ENCODE measurements at regions not wholly inside any gene's neighbourhood (a gene's known extent, or its start where the extent isn't known, plus 50 kb on each side); places are given as distances from the start of the nearest gene placed in this dataset.

GRCh38 chr13:43981512-43982301, 102.0 kb downstream of the LACC1 start:
- DNase-seq (no peak), ATAC-seq (no peak)
- TF ChIP-seq CTCF (IDR thresholded peaks at IDR 0.05), result no peak
- no peak overlapping the region for H3K4me3 ChIP-seq
- intact Hi-C loops (cut with DNase I), result no loop called here
- no peak overlapping the region for H3K27ac ChIP-seq
- no peaks in the 10 kb centered on the region for H3K9me3 ChIP-seq
- H3K4me1 ChIP-seq, result no peaks in the 10 kb centered on the region
- no peaks in the 10 kb centered on the region for H3K27me3 ChIP-seq (ENCODE audit: low read depth)
- no peaks in the 10 kb centered on the region for H3K36me3 ChIP-seq

GRCh38 chr13:43983373-43983772, 103.7 kb downstream of the LACC1 start:
- H3K27me3 ChIP-seq (ENCODE audit: low read depth), result no peaks in the 10 kb centered on the region
- H3K27ac ChIP-seq, result no peak overlapping the region
- H3K36me3 ChIP-seq, result no peaks in the 10 kb centered on the region
- intact Hi-C loops (cut with DNase I), result no loop called here
- no peak for DNase-seq
- H3K4me1 ChIP-seq, result no peaks in the 10 kb centered on the region
- no peak for ATAC-seq
- no peak for TF ChIP-seq CTCF (IDR thresholded peaks at IDR 0.05)
- no peaks in the 10 kb centered on the region for H3K9me3 ChIP-seq
- H3K4me3 ChIP-seq, result no peak overlapping the region

- no peaks in the 10 kb centered on the region for H3K4me1 ChIP-seq
- H3K27me3 ChIP-seq (ENCODE audit: low read depth), result no peaks in the 10 kb centered on the region
- H3K9me3 ChIP-seq, result no peaks in the 10 kb centered on the region
- no peak overlapping the region for H3K4me3 ChIP-seq
- no peaks in the 10 kb centered on the region for H3K36me3 ChIP-seq
- no peak overlapping the region for H3K27ac ChIP-seq
- no peak for TF ChIP-seq CTCF (IDR thresholded peaks at IDR 0.05)
- intact Hi-C loops (cut with DNase I), result no loop called here
- ATAC-seq, result no peak
- no peak for DNase-seq
Observed at GRCh38 chr13:43984292-43984691, 104.6 kb downstream of the LACC1 start.

GRCh38 chr13:43985422-43986072, 105.8 kb downstream of the LACC1 start:
- Histone ChIP-seq H3K36me3 (no peaks in the 10 kb centered on the region), H3K9me3 (no peaks in the 10 kb centered on the region), H3K27ac (no peak overlapping the region), H3K27me3 (ENCODE audit: low read depth) (no peaks in the 10 kb centered on the region), H3K4me1 (no peaks in the 10 kb centered on the region), H3K4me3 (no peak overlapping the region)
- intact Hi-C loops (cut with DNase I), result no loop called here
- DNase-seq, result no peak
- no peak for ATAC-seq
- no peak for TF ChIP-seq CTCF (IDR thresholded peaks at IDR 0.05)

GRCh38 chr13:43986421-43986981, 106.8 kb downstream of the LACC1 start:
- TF ChIP-seq CTCF (IDR thresholded peaks at IDR 0.05), result no peak
- H3K4me3 ChIP-seq, result no peak overlapping the region
- intact Hi-C loops (cut with DNase I), result no loop called here
- ATAC-seq, result no peak
- no peaks in the 10 kb centered on the region for H3K9me3 ChIP-seq
- DNase-seq, result no peak
- H3K36me3 ChIP-seq, result no peaks in the 10 kb centered on the region
- no peaks in the 10 kb centered on the region for H3K27me3 ChIP-seq (ENCODE audit: low read depth)
- no peak overlapping the region for H3K27ac ChIP-seq
- H3K4me1 ChIP-seq, result no peaks in the 10 kb centered on the region

All from lower lobe of right lung (tissue), 2 donors.